H1 (cell line): ENCODE measurements at regions not wholly inside any gene's neighbourhood (a gene's known extent, or its start where the extent isn't known, plus 50 kb on each side); places are given as distances from the start of the nearest gene placed in this dataset.

ENCODE experiments used
- CHD1 ChIP-seq: IDR thresholded peaks from 2 replicates; pipeline ENCODE4 v1.6.1; 2012; ENCODE audit warnings: low read depth, low read length, improper control_type of control experiment
- POLR2AphosphoS5 ChIP-seq: IDR thresholded peaks from 2 replicates; pipeline ENCODE4 v1.6.1; 2011; ENCODE audit warnings: low read depth, low read length
- SP1 ChIP-seq: IDR thresholded peaks from 2 replicates; pipeline ENCODE4 v1.6.1; 2011; ENCODE audit warnings: low read depth, low read length
- TEAD4 ChIP-seq: IDR thresholded peaks from 2 replicates; pipeline ENCODE4 v1.6.1; 2012; ENCODE audit warnings: low read depth, low read length, inconsistent platforms, mixed read lengths
- TF ChIP-seq, protein P1 (sequence below): fragments of 300-600 bp; sonication (generic); IDR thresholded peaks from 2 replicates; pipeline ENCODE4 v1.7.1; 2012; ENCODE audit warnings: low read length, moderate library complexity, mild to moderate bottlenecking, inconsistent platforms; ENCODE audit not compliant: insufficient replicate concordance

DNA sequence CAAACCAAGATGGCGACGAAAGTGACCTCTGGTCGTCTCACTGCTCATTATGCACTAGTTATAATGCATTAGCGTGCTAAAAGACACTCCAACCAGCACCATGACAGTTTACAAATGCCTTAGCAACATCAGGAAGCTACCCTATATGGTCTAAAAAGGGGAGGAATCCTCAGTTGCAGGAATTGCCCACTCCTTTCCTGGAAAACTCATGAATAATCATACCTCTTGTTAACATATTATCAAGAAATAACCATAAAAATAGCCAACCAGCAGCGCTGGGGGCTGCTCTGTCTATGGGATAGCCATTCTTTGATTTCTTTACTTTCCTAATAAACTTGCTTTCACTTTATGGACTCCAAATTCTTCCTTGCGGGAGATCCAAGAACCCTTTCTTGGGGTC is 595.7 kb upstream of the KLF4 start (continued):
- TF ChIP-seq, protein P1, sequence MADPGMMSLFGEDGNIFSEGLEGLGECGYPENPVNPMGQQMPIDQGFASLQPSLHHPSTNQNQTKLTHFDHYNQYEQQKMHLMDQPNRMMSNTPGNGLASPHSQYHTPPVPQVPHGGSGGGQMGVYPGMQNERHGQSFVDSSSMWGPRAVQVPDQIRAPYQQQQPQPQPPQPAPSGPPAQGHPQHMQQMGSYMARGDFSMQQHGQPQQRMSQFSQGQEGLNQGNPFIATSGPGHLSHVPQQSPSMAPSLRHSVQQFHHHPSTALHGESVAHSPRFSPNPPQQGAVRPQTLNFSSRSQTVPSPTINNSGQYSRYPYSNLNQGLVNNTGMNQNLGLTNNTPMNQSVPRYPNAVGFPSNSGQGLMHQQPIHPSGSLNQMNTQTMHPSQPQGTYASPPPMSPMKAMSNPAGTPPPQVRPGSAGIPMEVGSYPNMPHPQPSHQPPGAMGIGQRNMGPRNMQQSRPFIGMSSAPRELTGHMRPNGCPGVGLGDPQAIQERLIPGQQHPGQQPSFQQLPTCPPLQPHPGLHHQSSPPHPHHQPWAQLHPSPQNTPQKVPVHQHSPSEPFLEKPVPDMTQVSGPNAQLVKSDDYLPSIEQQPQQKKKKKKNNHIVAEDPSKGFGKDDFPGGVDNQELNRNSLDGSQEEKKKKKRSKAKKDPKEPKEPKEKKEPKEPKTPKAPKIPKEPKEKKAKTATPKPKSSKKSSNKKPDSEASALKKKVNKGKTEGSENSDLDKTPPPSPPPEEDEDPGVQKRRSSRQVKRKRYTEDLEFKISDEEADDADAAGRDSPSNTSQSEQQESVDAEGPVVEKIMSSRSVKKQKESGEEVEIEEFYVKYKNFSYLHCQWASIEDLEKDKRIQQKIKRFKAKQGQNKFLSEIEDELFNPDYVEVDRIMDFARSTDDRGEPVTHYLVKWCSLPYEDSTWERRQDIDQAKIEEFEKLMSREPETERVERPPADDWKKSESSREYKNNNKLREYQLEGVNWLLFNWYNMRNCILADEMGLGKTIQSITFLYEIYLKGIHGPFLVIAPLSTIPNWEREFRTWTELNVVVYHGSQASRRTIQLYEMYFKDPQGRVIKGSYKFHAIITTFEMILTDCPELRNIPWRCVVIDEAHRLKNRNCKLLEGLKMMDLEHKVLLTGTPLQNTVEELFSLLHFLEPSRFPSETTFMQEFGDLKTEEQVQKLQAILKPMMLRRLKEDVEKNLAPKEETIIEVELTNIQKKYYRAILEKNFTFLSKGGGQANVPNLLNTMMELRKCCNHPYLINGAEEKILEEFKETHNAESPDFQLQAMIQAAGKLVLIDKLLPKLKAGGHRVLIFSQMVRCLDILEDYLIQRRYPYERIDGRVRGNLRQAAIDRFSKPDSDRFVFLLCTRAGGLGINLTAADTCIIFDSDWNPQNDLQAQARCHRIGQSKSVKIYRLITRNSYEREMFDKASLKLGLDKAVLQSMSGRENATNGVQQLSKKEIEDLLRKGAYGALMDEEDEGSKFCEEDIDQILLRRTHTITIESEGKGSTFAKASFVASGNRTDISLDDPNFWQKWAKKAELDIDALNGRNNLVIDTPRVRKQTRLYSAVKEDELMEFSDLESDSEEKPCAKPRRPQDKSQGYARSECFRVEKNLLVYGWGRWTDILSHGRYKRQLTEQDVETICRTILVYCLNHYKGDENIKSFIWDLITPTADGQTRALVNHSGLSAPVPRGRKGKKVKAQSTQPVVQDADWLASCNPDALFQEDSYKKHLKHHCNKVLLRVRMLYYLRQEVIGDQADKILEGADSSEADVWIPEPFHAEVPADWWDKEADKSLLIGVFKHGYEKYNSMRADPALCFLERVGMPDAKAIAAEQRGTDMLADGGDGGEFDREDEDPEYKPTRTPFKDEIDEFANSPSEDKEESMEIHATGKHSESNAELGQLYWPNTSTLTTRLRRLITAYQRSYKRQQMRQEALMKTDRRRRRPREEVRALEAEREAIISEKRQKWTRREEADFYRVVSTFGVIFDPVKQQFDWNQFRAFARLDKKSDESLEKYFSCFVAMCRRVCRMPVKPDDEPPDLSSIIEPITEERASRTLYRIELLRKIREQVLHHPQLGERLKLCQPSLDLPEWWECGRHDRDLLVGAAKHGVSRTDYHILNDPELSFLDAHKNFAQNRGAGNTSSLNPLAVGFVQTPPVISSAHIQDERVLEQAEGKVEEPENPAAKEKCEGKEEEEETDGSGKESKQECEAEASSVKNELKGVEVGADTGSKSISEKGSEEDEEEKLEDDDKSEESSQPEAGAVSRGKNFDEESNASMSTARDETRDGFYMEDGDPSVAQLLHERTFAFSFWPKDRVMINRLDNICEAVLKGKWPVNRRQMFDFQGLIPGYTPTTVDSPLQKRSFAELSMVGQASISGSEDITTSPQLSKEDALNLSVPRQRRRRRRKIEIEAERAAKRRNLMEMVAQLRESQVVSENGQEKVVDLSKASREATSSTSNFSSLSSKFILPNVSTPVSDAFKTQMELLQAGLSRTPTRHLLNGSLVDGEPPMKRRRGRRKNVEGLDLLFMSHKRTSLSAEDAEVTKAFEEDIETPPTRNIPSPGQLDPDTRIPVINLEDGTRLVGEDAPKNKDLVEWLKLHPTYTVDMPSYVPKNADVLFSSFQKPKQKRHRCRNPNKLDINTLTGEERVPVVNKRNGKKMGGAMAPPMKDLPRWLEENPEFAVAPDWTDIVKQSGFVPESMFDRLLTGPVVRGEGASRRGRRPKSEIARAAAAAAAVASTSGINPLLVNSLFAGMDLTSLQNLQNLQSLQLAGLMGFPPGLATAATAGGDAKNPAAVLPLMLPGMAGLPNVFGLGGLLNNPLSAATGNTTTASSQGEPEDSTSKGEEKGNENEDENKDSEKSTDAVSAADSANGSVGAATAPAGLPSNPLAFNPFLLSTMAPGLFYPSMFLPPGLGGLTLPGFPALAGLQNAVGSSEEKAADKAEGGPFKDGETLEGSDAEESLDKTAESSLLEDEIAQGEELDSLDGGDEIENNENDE = no peak
- TF ChIP-seq CHD1 = no peak
- no peak for TF ChIP-seq TEAD4
- no peak for TF ChIP-seq SP1
- no peak for TF ChIP-seq POLR2AphosphoS5
